IMR-90 (cell line): ENCODE measurements at regions not wholly inside any gene's neighbourhood (a gene's known extent, or its start where the extent isn't known, plus 50 kb on each side); places are given as distances from the start of the nearest gene placed in this dataset.

Experiments
- ATAC-seq: fragments of 200-7000 bp; cut with Tn5 transposase; 2 replicates; pipeline ENCODE4 v1.9.1; 2020; ENCODE audit warnings: low read depth, mild to moderate bottlenecking, moderate library complexity
- BruUV-seq: library from RNA; stranded (reverse); fragments of 400-500 nt; replicated peaks from 2 replicates; lab custom pipeline; 2021; lab: Mats Ljungman, UMichigan
- CTCF ChIA-PET: fragments of 300-600 bp; formaldehyde crosslinking; extraction: SDS; loops from one replicate; lab custom pipeline; 2021; ENCODE audit warnings: antibody characterized with exemption; lab: Yijun Ruan, JAX
- POLR2A ChIA-PET: fragments of 300-600 bp; sonication (Branson Sonifier 250); formaldehyde crosslinking; loops from one replicate; lab custom pipeline; 2022; ENCODE audit warnings: antibody characterized with exemption; ENCODE audit not compliant: unreplicated experiment; lab: Charles Lee
- DNase-seq: peaks from one replicate; pipeline ENCODE4 v3.0.0; 2013
- H2AFZ ChIP-seq: replicated peaks from 2 replicates; pipeline ENCODE3; 2013; ENCODE audit warnings: low read length, mild to moderate bottlenecking; ENCODE audit not compliant: poor library complexity
- H2AK5ac ChIP-seq: 2 replicates; pipeline ENCODE4 v1.6.1; 2013; ENCODE audit warnings: low read depth, low read length, inconsistent platforms
- H2AK9ac ChIP-seq: replicated peaks from 2 replicates; pipeline ENCODE3; 2013; ENCODE audit warnings: mild to moderate bottlenecking, low read depth, low read length, moderate library complexity; ENCODE audit not compliant: poor library complexity
- H2BK120ac ChIP-seq: 2 replicates; pipeline ENCODE4 v1.6.1; 2013; ENCODE audit warnings: low read depth, low read length, inconsistent platforms
- H2BK15ac ChIP-seq: 3 replicates; pipeline ENCODE4 v1.6.1; 2013; ENCODE audit warnings: low read depth, low read length, inconsistent platforms
- H2BK20ac ChIP-seq: 2 replicates; pipeline ENCODE4 v1.6.1; 2013; ENCODE audit warnings: low read depth, mild to moderate bottlenecking, inconsistent platforms, low read length, moderate library complexity
- H2BK5ac ChIP-seq: 2 replicates; pipeline ENCODE4 v1.6.1; 2013; ENCODE audit warnings: mild to moderate bottlenecking, low read depth, low read length, inconsistent platforms; ENCODE audit not compliant: poor library complexity, severe bottlenecking
- H3K14ac ChIP-seq: replicated peaks from 2 replicates; pipeline ENCODE4 v1.6.1; 2013; ENCODE audit warnings: low read depth, low read length, inconsistent platforms
- H3K18ac ChIP-seq: 2 replicates; pipeline ENCODE4 v1.6.1; 2013; ENCODE audit warnings: low read depth, low read length, control low read depth
- H3K23ac ChIP-seq: 2 replicates; pipeline ENCODE4 v1.6.1; 2013; ENCODE audit warnings: low read depth, low read length, inconsistent platforms
- H3K27ac ChIP-seq: 2 replicates; pipeline ENCODE4 v1.5.1; 2013; ENCODE audit warnings: mild to moderate bottlenecking, control low read depth, low read length; ENCODE audit not compliant: insufficient read depth
- H3K27me3 ChIP-seq: 2 replicates; pipeline ENCODE4 v1.6.1; 2013; ENCODE audit warnings: low read length; ENCODE audit not compliant: control insufficient read depth, insufficient read depth
- H3K36me3 ChIP-seq: 2 replicates; pipeline ENCODE4 v1.6.1; 2013; ENCODE audit warnings: low read length, mixed read lengths; ENCODE audit not compliant: control insufficient read depth, insufficient read depth
- H3K4ac ChIP-seq: 2 replicates; pipeline ENCODE4 v1.6.1; 2013; ENCODE audit warnings: low read depth, low read length, inconsistent platforms
- H3K4me1 ChIP-seq: 2 replicates; pipeline ENCODE4 v1.6.1; 2013; ENCODE audit warnings: low read length, mixed read lengths; ENCODE audit not compliant: control insufficient read depth, insufficient read depth
- H3K4me2 ChIP-seq: 2 replicates; pipeline ENCODE4 v1.6.1; 2013; ENCODE audit warnings: low read depth, mild to moderate bottlenecking, control low read depth, low read length, moderate library complexity
- H3K4me3 ChIP-seq: 2 replicates; pipeline ENCODE4 v1.5.1; 2013; ENCODE audit warnings: low read depth, mild to moderate bottlenecking, control low read depth, low read length, moderate library complexity; ENCODE audit not compliant: insufficient read depth
- H3K56ac ChIP-seq: 2 replicates; pipeline ENCODE4 v1.6.1; 2013; ENCODE audit warnings: low read length, inconsistent platforms; ENCODE audit not compliant: insufficient read depth; ENCODE audit errors: extremely low read depth
- H3K79me1 ChIP-seq, 2 experiments: 2 replicates each; pipeline ENCODE4 v1.6.1; 2013; ENCODE audit warnings: low read length in 2 of 2, inconsistent platforms in 1 of 2, low read depth in 1 of 2
- H3K9ac ChIP-seq: 2 replicates; pipeline ENCODE4 v1.6.1; 2013; ENCODE audit warnings: low read depth, low read length, control low read depth
- H3K9me1 ChIP-seq: 2 replicates; pipeline ENCODE4 v1.6.1; 2013; ENCODE audit warnings: low read length, inconsistent platforms; ENCODE audit not compliant: insufficient read depth
- H3K9me3 ChIP-seq: 2 replicates; pipeline ENCODE4 v1.6.1; 2013; ENCODE audit warnings: low read length; ENCODE audit not compliant: control insufficient read depth, insufficient read depth
- H4K20me1 ChIP-seq: 2 replicates; pipeline ENCODE4 v1.6.1; 2013; ENCODE audit warnings: low read length, inconsistent platforms; ENCODE audit not compliant: insufficient read depth
- H4K5ac ChIP-seq: 2 replicates; pipeline ENCODE4 v1.6.1; 2013; ENCODE audit warnings: mild to moderate bottlenecking, low read depth, low read length, control low read depth
- H4K8ac ChIP-seq, 2 experiments: 2 replicates each; pipeline ENCODE4 v1.6.1; 2013; ENCODE audit warnings: low read depth in 2 of 2, low read length in 2 of 2, control low read depth in 1 of 2, inconsistent platforms in 1 of 2
- H4K91ac ChIP-seq: 2 replicates; pipeline ENCODE4 v1.6.1; 2013; ENCODE audit warnings: low read depth, low read length, inconsistent platforms; ENCODE audit not compliant: insufficient read depth
- CEBPB ChIP-seq: IDR thresholded peaks from 2 replicates; pipeline ENCODE4 v1.6.1; 2012; ENCODE audit warnings: low read depth, low read length, improper control_type of control experiment
- FOS ChIP-seq: fragments of 150-350 bp; IDR thresholded peaks from 2 replicates; pipeline ENCODE4 v1.6.1; 2016; ENCODE audit warnings: low read depth, low read length
- MAFK ChIP-seq: IDR thresholded peaks from 2 replicates; pipeline ENCODE4 v1.6.1; 2012; ENCODE audit warnings: low read depth, low read length, improper control_type of control experiment
- MAZ ChIP-seq: IDR thresholded peaks from 2 replicates; pipeline ENCODE4 v1.6.1; 2012; ENCODE audit warnings: low read depth, mild to moderate bottlenecking, low read length, improper control_type of control experiment, moderate library complexity, borderline replicate concordance
- MXI1 ChIP-seq: IDR thresholded peaks from 2 replicates; pipeline ENCODE4 v1.6.1; 2012; ENCODE audit warnings: low read depth, mild to moderate bottlenecking, low read length, moderate library complexity, borderline replicate concordance
- POLR2A ChIP-seq: IDR thresholded peaks from 2 replicates; pipeline ENCODE4 v1.6.1; 2012; ENCODE audit warnings: mild to moderate bottlenecking, low read depth, low read length
- RCOR1 ChIP-seq: IDR thresholded peaks from 2 replicates; pipeline ENCODE4 v1.6.1; 2012; ENCODE audit warnings: mild to moderate bottlenecking, low read length, improper control_type of control experiment; ENCODE audit not compliant: insufficient replicate concordance
- RFX5 ChIP-seq: IDR thresholded peaks from 2 replicates; pipeline ENCODE4 v1.8.0; 2012; ENCODE audit warnings: low read depth, mild to moderate bottlenecking, low read length, moderate library complexity
- USF2 ChIP-seq: fragments of 150-350 bp; IDR thresholded peaks from 2 replicates; pipeline ENCODE4 v1.6.1; 2017; ENCODE audit warnings: mild to moderate bottlenecking, antibody characterized with exemption, low read length, low read depth
- WGBS, 2 experiments: methylation state at CpG; one replicate each; pipeline versions ENCODE4 v1.1.5 to v1.1.7; 2013; ENCODE audit warnings: missing lambda C conversion rate in 2 of 2; ENCODE audit not compliant: insufficient read length in 1 of 2; ENCODE audit errors: extremely low coverage in 2 of 2; 5-methylcytosine and 5-hydroxymethylcytosine counted together
- dilution Hi-C: fragments of 300-500 bp; cut with HindIII; formaldehyde crosslinking; loops from one replicate; pipeline ENCODE4 v1.14.3; 2018; ENCODE audit warnings: low sequenced_read_pairs; ENCODE audit not compliant: unreplicated experiment
- in situ Hi-C: fragments of 300-500 bp; cut with MboI; formaldehyde crosslinking; loops from 3 replicates; pipeline ENCODE4 v1.14.3; 2019; ENCODE audit warnings: low sequenced_read_pairs, inconsistent platforms, mixed read lengths
- intact Hi-C: fragments of 100-400 bp; cut with micrococcal nuclease; formaldehyde crosslinking; loops from 2 replicates; pipeline ENCODE4 v1.10.0; 2022

- Histone ChIP-seq H4K8ac (no peak overlapping the region), H3K4me3 (no peak overlapping the region), H2BK20ac (no peak overlapping the region), H3K18ac (no peak overlapping the region), H3K9me1 (no peaks in the 10 kb centered on the region), H3K27me3 (no peaks in the 10 kb centered on the region), H2BK120ac (no peak overlapping the region), H2AK5ac (no peak overlapping the region), H2BK15ac (no peak overlapping the region), H3K23ac (no peak overlapping the region), H3K36me3 (no peaks in the 10 kb centered on the region), H3K56ac (no peak overlapping the region), H4K20me1 (no peaks in the 10 kb centered on the region), H2BK5ac (no peak overlapping the region), H3K4me1 (no peaks in the 10 kb centered on the region), H3K14ac (no peak overlapping the region), H3K9ac (no peak overlapping the region), H4K5ac (no peak overlapping the region), H2AFZ (no peak overlapping the region), H4K91ac (no peak overlapping the region), H3K27ac (no peak overlapping the region), H2AK9ac (no peak overlapping the region), H3K4me2 (no peak overlapping the region), H3K4ac (no peak overlapping the region), H3K9me3 (no peaks in the 10 kb centered on the region), H3K79me1 (no peaks in the 10 kb centered on the region)
- in situ Hi-C loops, result no loop called here
- ChIA-PET CTCF (interaction anchor here (0.6 kb wide), 1 partner anchor 97 kb away, joined by 3 read pairs; no protein-coding TSS in a partner anchor), POLR2A (no interaction called here)
- ATAC-seq (no peak), DNase-seq (no peak)
- intact Hi-C loops, result no loop called here
- no CpG with 5 or more reads among the region's 3 CpGs for WGBS, 2 experiments
- TF ChIP-seq POLR2A (no peak), USF2 (no peak), FOS (no peak), MAFK (peak; percentile 51), MAZ (no peak), CEBPB (no peak), RFX5 (no peak), MXI1 (no peak), RCOR1 (no peak)
- BruUV-seq, result no TSS peak
- dilution Hi-C loops, result no loop called here
These were observed 771.1 kb upstream of the ID2 start for GRCh38 chr2:7910752-7911151.
